ENCODE measurements at regions not wholly inside any gene's neighbourhood (a gene's known extent, or its start where the extent isn't known, plus 50 kb on each side); places are given as distances from the start of the nearest gene placed in this dataset.

- no peak for DNase-seq
Observed at GRCh38 chr14:65286443-65286842, 126.1 kb upstream of the FUT8 start.

DNA sequence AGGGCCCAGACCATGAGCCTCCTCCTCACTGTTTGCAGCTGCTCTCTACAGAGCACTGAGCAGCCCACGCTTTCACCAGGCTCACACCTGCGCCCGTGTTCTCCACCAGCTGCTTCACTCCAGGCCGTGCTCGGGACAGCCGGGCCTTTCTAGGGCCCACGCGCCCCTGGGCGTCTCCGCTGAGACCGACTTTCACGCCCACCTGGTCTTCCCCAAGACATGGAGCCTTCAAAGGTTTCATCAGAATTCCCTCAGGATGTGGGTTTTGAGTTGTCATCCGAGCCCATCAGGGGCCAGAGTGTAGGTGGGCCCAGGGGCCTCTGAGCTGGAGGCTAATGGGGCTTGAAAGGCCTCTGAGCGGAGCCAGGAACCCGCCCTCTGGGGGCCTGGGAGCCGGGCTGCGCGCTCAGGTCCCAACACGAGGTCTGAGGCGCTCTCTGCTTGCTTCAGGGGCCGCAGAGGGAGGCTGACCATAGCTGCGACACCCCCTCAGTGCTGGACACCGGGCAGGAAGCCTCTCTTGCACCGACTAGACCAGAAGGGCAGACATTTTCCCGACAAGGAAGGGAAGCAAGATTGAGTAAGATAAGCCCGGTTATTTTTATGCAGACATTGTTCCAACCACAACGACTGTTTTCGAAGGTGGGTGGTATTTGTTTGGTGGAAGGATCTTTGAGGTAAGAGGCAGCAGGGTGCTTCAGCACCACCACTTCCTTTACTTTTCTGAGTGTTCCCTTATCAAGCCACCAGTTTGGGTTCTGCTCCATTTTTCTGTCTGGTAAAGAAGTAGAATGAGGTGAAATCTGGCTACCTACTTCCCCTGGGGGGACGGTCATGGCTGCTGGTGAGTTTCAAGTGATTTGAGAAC, 125.0 kb upstream of the FUT8 start:
- DNase-seq: peak; percentile 54

- no peak for DNase-seq
Observed at GRCh38 chr14:65290830-65291229, 121.7 kb upstream of the FUT8 start.

DNA sequence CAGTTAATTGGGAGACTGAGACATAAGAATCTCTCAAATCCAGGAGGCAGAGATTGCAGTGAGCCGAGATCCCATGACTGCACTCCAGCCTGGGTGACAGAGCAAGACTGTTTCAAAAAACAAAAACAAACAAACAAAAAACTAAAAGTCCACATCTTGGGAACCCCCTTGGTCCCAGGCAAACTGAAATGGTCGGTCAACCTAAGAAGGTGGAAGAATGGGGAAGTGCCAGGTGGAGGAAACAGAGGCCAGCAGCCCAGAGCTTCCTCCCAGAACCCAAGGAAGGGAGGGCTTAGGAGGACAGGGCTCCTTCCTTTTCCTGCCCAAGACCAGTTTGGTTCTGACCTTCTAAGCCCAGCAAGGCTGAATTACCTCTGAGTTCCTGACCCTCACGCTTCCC, 121.0 kb upstream of the FUT8 start:
- DNase-seq: no peak

GRCh38 chr14:65294816-65295215, 117.7 kb upstream of the FUT8 start:
- DNase-seq: no peak

- DNase-seq: no peak
Observed at GRCh38 chr14:65296402-65296801, 116.1 kb upstream of the FUT8 start.

DNA sequence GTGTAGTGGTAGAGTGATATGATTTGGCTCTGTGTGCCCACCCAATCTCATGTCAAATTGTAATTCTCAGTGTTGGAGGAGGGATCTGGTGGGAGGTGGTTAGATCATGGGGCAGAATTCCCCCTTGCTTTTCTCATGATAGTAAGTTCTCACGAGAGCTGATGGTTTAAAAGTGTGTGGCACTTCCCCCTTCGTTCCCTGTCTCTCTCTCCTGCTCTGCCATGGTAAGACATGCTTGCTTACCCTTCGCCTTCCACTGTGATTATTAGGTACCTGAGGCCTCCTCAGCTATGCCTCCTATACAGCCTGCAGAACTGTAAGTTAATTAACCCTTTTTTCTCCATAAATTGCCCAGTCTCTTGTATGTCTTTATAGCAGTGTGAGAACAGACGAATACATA, 115.7 kb upstream of the FUT8 start:
- DNase-seq: no peak

- no peak for DNase-seq
Observed at GRCh38 chr14:65297744-65298143, 114.8 kb upstream of the FUT8 start.

- DNase-seq: no peak
Observed at GRCh38 chr14:65299826-65300225, 112.7 kb upstream of the FUT8 start.

GRCh38 chr14:65301862-65302539, 110.5 kb upstream of the FUT8 start:
- DNase-seq: no peak

- DNase-seq: no peak
Observed at GRCh38 chr14:65302571-65303189, 109.8 kb upstream of the FUT8 start.

GRCh38 chr14:65303190-65303898, 109.2 kb upstream of the FUT8 start:
- DNase-seq: no peak

GRCh38 chr14:65303899-65304222, 108.7 kb upstream of the FUT8 start:
- no peak for DNase-seq

- DNase-seq: no peak
Observed at GRCh38 chr14:65304239-65304638, 108.3 kb upstream of the FUT8 start.

- DNase-seq: no peak
Observed at GRCh38 chr14:65304963-65305362, 107.6 kb upstream of the FUT8 start.

DNA sequence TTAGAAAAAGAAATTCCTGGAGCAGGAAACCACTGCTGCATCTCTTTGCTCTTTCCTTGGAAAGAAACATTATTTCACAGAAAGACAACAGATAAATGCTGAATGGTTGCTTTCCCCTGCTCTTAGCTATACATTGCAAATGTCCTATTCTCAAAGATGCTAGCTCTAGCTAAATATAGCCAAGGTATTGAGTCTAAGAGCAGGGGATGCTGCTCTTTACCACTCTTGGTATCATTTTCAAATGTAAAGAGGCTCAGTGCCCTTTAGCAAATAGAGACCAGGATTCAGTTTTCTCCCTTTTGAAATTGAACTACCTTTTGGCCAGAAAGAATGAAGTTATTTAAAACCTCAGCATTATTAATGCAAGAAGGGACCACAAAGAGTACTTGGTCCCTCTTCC, 104.0 kb upstream of the FUT8 start:
- no peak for DNase-seq

DNA sequence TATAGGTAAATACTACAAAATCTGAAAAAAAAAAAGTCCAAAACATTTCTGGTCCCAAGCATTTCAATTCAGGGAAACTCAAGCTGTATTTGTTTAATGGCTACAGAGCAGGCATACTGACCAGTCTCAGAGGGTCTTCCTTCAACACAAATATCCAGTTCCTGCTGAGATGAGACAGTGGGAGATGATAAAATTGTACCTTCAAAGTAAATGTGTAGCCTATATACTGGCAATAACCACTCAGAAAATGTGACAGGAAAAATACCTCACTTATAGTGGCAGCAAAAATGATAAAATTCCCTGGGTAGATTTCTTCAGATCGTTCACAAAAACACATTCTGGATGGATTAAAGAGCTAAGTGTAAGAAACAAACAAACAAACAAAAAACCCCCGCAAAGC, 102.0 kb upstream of the FUT8 start:
- no peak for DNase-seq

GRCh38 chr14:65312859-65313258, 99.7 kb upstream of the FUT8 start:
- no peak for DNase-seq

DNA sequence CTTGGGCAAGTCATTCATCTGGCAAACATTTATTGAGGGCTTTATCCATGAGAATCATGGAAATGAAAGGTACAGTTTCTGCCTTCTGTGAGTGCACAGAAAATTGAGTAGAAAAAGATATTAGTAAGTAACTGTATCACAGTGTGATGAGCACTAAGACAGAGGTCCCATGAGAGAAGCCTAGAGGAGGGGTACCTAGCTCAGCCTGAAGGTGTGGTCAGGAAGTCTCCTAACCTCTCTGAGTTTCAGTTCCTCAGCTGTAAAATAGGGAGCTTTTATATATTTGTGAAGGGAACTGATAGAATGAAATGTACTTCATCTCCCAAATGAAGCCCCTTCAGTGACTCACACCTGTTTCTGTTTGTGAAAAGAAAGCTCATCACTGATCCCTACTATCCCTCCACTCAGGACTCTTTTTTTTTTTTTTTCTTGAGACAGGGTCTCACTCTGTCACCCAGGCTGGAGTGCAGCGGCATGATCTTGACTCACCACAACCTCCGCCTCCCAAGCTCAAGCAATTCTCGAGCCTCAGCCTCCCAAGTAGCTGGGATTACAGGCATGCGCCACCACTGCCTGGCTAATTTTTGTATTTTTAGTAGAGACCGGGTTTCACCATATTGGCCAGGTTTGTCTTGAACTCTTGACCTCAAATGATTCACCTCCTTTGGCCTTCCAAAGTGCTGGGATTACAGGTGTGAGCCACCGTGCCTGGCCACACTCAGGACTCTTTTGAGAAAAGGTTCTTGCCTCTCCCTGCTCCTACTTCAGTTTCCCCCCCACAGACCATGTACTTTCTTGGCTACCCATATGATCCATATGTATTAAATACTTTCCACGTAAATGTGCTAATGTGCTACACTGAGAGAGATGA, 93.7 kb upstream of the FUT8 start:
- no peak for DNase-seq

DNA sequence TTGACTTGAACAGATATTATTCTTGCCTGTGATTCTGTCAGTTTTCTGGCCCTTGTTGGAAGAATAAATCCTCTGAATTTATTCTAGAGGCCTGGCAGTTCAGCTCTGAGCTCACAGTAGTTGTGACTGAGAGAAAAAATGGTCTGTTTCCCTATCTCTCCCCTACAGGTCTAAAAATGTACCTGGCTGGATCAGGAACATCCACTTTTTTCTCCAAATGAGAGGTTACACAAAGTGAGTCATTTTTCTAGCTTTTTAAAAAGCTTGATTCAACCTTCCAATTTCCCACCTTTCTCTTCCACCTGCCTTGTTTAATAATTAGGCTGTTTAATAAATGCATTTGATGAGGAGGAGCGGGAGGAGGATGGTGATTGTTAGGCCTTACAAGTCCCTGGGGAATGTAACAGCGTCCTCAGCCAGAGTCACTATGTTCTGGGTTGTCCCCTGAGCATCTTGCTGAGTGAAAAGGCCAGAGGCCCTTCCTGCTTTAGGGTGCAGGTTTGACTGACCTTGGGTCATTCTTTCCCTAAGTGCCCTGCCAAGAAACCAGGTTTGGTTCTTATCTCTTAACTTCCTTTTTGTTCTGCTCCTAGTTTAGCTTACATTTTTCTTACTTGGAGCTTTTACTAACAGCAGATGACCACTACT, 91.7 kb upstream of the FUT8 start:
- no peak for DNase-seq

GRCh38 chr14:65321370-65321875, 91.1 kb upstream of the FUT8 start:
- no peak for DNase-seq

- no peak for DNase-seq
Observed at GRCh38 chr14:65329481-65329880, 83.0 kb upstream of the FUT8 start.

Data from activated CD4-positive, CD25-positive, alpha-beta regulatory T cell treated with anti-CD3 and anti-CD28 coated beads, Interleukin-2, amount 50 U/mL, for 72 hours (primary cell).